GM12873 (cell line): ENCODE measurements at regions not wholly inside any gene's neighbourhood (a gene's known extent, or its start where the extent isn't known, plus 50 kb on each side); places are given as distances from the start of the nearest gene placed in this dataset.

ENCODE experiments used
- TF ChIP-seq, protein P1 (sequence below): IDR thresholded peaks from 2 replicates; pipeline ENCODE4 v1.5.1; 2012; ENCODE audit warnings: low read depth, mild to moderate bottlenecking, moderate library complexity, low read length, control low read depth; ENCODE audit not compliant: insufficient read depth; ENCODE audit errors: missing control alignments

GRCh38 chr4:43357252-43357974, 464.9 kb downstream of the GRXCR1 start:
- TF ChIP-seq, protein P1, sequence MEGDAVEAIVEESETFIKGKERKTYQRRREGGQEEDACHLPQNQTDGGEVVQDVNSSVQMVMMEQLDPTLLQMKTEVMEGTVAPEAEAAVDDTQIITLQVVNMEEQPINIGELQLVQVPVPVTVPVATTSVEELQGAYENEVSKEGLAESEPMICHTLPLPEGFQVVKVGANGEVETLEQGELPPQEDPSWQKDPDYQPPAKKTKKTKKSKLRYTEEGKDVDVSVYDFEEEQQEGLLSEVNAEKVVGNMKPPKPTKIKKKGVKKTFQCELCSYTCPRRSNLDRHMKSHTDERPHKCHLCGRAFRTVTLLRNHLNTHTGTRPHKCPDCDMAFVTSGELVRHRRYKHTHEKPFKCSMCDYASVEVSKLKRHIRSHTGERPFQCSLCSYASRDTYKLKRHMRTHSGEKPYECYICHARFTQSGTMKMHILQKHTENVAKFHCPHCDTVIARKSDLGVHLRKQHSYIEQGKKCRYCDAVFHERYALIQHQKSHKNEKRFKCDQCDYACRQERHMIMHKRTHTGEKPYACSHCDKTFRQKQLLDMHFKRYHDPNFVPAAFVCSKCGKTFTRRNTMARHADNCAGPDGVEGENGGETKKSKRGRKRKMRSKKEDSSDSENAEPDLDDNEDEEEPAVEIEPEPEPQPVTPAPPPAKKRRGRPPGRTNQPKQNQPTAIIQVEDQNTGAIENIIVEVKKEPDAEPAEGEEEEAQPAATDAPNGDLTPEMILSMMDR: no peak

- TF ChIP-seq, protein P1: no peak
Measured at GRCh38 chr4:43360296-43360695, 467.8 kb downstream of the GRXCR1 start.

DNA sequence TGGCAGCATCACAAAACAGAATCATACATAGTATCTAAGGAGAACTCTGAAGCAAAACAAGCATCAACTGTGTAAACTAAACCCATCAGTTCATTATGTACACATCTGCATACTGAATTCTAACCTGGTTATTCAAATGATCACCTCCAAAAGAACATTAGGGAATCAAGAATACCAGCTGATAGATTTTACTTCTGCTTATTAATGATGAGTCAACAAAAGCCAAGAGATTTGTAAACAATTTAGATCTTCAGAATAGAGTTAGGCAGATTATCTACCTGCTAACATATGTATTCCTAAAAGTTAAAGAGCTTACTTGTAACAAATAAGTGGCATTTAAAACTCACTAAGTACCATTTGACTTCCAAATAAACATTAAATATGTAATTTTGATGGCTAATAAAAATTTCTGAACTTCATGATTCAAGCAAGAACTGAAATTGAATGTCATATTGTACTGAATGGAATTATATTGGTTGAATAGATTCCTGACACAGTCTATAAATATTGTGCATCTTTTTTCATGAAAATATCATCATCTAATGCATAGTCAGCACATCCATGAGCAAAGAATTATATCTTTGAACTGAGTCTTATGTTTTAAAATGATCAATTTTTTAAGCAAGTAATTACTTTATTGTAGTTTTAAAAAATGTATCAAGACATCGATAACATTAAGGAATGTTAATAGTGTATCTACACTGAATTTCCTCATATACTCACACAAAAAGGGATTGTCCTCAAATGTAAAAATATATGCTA, 470.5 kb downstream of the GRXCR1 start:
- TF ChIP-seq, protein P1: no peak

GRCh38 chr4:43369036-43369594, 476.6 kb downstream of the GRXCR1 start:
- TF ChIP-seq, protein P1: no peak

DNA sequence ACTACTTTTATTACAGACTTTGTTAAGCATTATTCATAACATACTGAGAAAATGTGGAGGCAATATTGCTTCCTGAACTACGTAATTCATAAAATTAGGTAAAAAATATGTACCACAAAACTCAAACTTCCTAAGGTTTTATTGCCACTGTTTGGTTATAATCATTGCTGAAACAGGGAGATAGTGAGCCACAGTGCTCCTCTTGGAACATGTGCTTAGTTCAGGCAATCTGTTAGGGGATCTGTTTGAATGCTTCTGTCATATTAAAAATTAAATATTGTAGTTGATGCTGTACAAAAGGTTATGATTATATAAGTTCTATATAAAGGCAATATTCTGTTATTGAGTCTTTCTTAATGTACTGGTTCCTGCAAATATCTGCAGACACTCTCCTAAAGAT, 480.7 kb downstream of the GRXCR1 start:
- TF ChIP-seq, protein P1: no peak

GRCh38 chr4:43374216-43374751, 481.8 kb downstream of the GRXCR1 start:
- TF ChIP-seq, protein P1: no peak

- TF ChIP-seq, protein P1: no peak
Measured at GRCh38 chr4:43379016-43379415, 486.5 kb downstream of the GRXCR1 start.
